ENCODE measurements at regions not wholly inside any gene's neighbourhood (a gene's known extent, or its start where the extent isn't known, plus 50 kb on each side); places are given as distances from the start of the nearest gene placed in this dataset.
A peak's percentile ranks its signal among the peaks of the same experiment; 100 is the strongest.
"Not testable (repeated sequence)": the region's sequence is repeated elsewhere in the genome, so short reads cannot be mapped to it uniquely, and the experiment has no call there.

- in situ Hi-C loops (cut with HindIII; ENCODE audit: low sequenced_read_pairs), result no loop called here
- DNase-seq (ENCODE audit: low spot score), result peak; percentile 32
Measured at GRCh38 chr17:43316522-43317142, 82.2 kb upstream of the ARL4D start.

GRCh38 chr17:43315858-43316521 is 82.2 kb upstream of the RNU2-1 start:
- in situ Hi-C loops (cut with HindIII; ENCODE audit: low sequenced_read_pairs), result no loop called here
- no peak for DNase-seq (ENCODE audit: low spot score)

DNA sequence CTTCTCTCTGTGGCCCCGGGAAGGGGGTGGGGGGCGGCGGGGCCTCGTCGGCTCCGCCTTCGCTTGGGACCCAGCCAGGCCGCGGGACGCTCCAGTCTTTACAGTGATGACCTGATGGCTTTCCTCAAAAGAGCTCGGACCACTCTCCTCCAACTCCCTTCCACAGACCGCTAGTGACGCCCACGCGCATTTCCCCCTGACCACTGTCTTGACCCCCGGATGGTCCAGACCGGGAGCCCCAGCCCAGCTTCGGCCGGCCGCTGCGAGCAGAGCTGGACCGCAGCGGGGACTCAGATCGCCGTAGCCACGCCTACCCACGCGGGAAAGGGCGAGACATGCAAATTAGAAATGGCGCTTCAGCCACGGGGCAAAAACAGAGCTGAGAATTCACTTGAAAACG is 81.6 kb upstream of the RNU2-1 start:
- no peak for DNase-seq (ENCODE audit: low spot score)
- in situ Hi-C loops (cut with HindIII; ENCODE audit: low sequenced_read_pairs), result no loop called here

GRCh38 chr17:43314611-43315011 is 80.8 kb upstream of the RNU2-1 start:
- DNase-seq (ENCODE audit: low spot score), result peak; percentile 20
- in situ Hi-C loops (cut with HindIII; ENCODE audit: low sequenced_read_pairs), result no loop called here

DNA sequence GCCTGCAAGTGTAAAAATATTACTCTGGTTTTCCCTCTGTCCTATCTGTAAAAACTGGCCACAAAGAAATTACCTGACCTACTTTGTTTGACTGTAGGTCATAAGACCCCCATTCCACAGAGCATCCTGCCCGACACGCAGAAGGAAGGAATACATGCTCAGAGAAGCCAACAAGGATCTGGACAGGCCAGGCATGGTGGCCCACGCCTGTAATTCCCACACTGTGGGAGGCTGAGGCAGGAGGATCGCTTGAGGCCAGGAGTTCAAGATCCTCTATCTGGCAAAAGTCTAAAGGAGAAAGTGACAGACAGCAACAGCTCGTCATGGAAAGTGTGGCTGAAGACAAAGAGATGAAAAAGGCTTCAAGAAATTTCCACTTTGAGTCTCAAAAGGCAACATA is 78.2 kb upstream of the RNU2-1 start:
- in situ Hi-C loops (cut with HindIII; ENCODE audit: low sequenced_read_pairs), result no loop called here
- DNase-seq (ENCODE audit: low spot score), result no peak

- peak; percentile 15 for DNase-seq (ENCODE audit: low spot score)
- in situ Hi-C loops (cut with HindIII; ENCODE audit: low sequenced_read_pairs), result no loop called here
Measured at GRCh38 chr17:43309505-43310332, 75.9 kb upstream of the RNU2-1 start.

- in situ Hi-C loops (cut with HindIII; ENCODE audit: low sequenced_read_pairs), result no loop called here
- no peak for DNase-seq (ENCODE audit: low spot score)
Measured at GRCh38 chr17:43308999-43309398, 75.2 kb upstream of the RNU2-1 start.

DNA sequence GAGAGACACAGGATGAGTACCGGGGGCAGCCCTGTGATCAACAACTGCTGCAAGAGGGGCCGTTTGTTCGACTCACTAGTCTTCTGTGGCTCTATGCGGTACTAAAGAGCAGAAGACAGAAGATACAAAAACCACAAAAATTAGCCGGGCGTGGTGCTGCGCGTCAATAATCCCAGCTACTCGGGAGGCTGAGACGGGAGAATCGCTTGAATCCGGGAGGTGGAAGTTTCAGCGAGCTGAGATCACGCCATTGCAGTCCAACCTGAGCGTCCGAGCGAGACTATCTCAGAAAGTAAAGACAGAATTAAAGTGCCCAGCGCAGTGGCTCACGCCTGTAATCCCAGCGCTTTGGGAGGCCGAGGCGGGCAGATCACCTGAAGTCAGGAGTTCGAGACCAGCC is 71.0 kb upstream of the RNU2-1 start:
- DNase-seq (ENCODE audit: low spot score); in situ Hi-C loops (cut with HindIII; ENCODE audit: low sequenced_read_pairs): not testable (repeated sequence)

DNA sequence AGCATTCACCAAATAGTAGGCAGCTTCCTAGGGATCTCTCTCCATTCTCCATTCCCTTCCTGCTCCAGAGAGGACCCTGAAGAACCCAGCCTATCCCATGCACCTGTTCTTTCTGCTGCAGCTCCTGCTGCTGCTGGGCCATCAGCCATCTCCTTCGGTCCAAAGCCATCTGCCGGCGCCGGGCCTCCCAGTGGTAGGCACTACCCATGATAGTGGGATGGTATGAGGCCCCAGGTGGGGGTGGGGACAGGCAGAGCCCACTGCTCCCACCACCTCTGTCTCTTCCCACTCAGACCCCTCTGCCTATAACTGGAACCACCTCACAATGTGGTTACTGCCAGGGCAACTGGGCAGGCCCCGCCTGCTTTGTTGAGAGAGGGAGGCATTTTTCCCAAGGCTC is 69.3 kb upstream of the RNU2-1 start:
- DNase-seq (ENCODE audit: low spot score); in situ Hi-C loops (cut with HindIII; ENCODE audit: low sequenced_read_pairs): not testable (repeated sequence)

DNA sequence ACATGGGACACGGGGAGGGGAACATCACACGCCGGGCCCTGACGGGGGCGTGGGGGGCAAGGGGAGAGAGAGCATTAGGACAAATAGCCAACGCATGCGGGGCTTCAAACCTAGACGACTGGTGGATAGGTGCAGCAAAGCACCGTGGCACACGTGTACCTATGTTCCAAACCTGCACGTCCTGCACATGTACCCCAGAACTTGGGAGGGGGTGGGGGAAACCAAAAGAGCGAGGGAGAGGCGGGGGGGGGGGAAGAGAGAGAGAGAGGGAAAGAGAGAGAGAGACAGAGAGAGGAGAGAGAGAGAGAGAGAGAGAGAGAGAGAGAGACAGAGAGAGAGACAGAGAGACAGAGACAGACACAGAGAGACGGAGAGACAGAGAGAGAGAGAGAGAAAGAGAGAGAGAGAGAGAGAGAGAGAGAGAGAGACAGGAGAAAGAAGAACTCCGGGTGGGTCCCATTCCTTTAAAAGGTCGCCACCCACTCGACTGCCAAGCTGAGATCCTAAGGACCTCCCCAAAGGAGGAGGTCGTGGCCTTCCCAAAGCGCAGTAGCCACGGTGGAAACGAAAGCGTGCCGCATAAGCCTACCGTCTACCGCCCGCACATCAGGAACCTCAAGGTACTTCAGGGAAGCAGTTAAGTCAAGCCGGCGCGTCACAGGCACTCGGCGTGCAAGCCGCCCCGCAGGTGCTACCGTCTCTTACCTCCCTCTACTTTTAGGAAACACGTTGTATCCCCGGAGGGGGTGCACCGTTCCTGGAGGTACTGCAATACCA is 65.7 kb upstream of the RNU2-1 start:
- DNase-seq (ENCODE audit: low spot score); in situ Hi-C loops (cut with HindIII; ENCODE audit: low sequenced_read_pairs): not testable (repeated sequence)

DNA sequence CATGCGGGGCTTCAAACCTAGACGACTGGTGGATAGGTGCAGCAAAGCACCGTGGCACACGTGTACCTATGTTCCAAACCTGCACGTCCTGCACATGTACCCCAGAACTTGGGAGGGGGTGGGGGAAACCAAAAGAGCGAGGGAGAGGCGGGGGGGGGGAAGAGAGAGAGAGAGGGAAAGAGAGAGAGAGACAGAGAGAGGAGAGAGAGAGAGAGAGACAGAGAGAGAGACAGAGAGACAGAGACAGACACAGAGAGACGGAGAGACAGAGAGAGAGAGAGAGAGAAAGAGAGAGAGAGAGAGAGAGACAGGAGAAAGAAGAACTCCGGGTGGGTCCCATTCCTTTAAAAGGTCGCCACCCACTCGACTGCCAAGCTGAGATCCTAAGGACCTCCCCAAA is 55.9 kb upstream of the RNU2-1 start:
- in situ Hi-C loops (cut with HindIII; ENCODE audit: low sequenced_read_pairs), result not testable (repeated sequence)

DNA sequence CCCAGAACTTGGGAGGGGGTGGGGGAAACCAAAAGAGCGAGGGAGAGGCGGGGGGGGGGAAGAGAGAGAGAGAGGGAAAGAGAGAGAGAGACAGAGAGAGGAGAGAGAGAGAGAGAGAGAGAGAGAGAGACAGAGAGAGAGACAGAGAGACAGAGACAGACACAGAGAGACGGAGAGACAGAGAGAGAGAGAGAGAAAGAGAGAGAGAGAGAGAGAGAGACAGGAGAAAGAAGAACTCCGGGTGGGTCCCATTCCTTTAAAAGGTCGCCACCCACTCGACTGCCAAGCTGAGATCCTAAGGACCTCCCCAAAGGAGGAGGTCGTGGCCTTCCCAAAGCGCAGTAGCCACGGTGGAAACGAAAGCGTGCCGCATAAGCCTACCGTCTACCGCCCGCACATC is 49.8 kb upstream of the RNU2-1 start:
- DNase-seq (ENCODE audit: low spot score), result not testable (repeated sequence)

More for the DNA sequence above, 55.9 kb upstream of the RNU2-1 start:
- DNase-seq (ENCODE audit: low spot score), result not testable (repeated sequence)

More for the DNA sequence above, 49.8 kb upstream of the RNU2-1 start:
- in situ Hi-C loops (cut with HindIII; ENCODE audit: low sequenced_read_pairs), result not testable (repeated sequence)

All from G401 (cell line).